Activated naive CD4-positive, alpha-beta T cell treated with anti-CD3 and anti-CD28 coated beads, Interleukin-2, amount 10 ng/mL, durations not matched to agents 7 days and 5 days (primary cell): ENCODE measurements at regions not wholly inside any gene's neighbourhood (a gene's known extent, or its start where the extent isn't known, plus 50 kb on each side); places are given as distances from the start of the nearest gene placed in this dataset.

ENCODE experiments used
- CTCF ChIA-PET: fragments of 350-600 bp; sonication (Branson Sonifier 250); formaldehyde crosslinking; loops from one replicate; lab custom pipeline; 2021; ENCODE audit warnings: antibody characterized with exemption; lab: Charles Lee
- DNase-seq: peaks from one replicate; pipeline ENCODE4 v3.0.0-alpha.2; 2020
- H3K27ac Mint-ChIP-seq: one replicate; pipeline ENCODE4 v1.8.0; 2021; ENCODE audit warnings: mild to moderate bottlenecking, moderate library complexity, mixed read lengths
- H3K27me3 Mint-ChIP-seq: one replicate; pipeline ENCODE4 v1.8.0; 2021; ENCODE audit warnings: mild to moderate bottlenecking, mixed read lengths
- H3K36me3 Mint-ChIP-seq: one replicate; pipeline ENCODE4 v1.8.0; 2021; ENCODE audit warnings: mixed read lengths
- H3K4me1 Mint-ChIP-seq: one replicate; pipeline ENCODE4 v1.8.0; 2021; ENCODE audit warnings: mixed read lengths
- H3K4me3 Mint-ChIP-seq: one replicate; pipeline ENCODE4 v1.8.0; 2021; ENCODE audit warnings: mild to moderate bottlenecking, moderate library complexity, mixed read lengths
- H3K9me3 Mint-ChIP-seq: one replicate; pipeline ENCODE4 v1.8.0; 2021; ENCODE audit warnings: mixed read lengths

- CTCF ChIA-PET = no interaction called here
- no peak overlapping the region for H3K4me3 Mint-ChIP-seq
- H3K27ac Mint-ChIP-seq = no peak overlapping the region
- no peaks in the 10 kb centered on the region for H3K27me3 Mint-ChIP-seq
- peaks cover 47% of the 10 kb centered on the region for H3K4me1 Mint-ChIP-seq
- no peaks in the 10 kb centered on the region for H3K36me3 Mint-ChIP-seq
- DNase-seq = no peak
- H3K9me3 Mint-ChIP-seq = no peaks in the 10 kb centered on the region
Observed at GRCh38 chr14:104388541-104389325, 190.8 kb upstream of the C14orf180 start.

- no peaks in the 10 kb centered on the region for H3K27me3 Mint-ChIP-seq
- CTCF ChIA-PET = no interaction called here
- H3K27ac Mint-ChIP-seq = peak overlapping the region; percentile 81
- no peaks in the 10 kb centered on the region for H3K9me3 Mint-ChIP-seq
- H3K4me3 Mint-ChIP-seq = no peak overlapping the region
- peaks cover 55% of the 10 kb centered on the region for H3K4me1 Mint-ChIP-seq
- peaks cover 2% of the 10 kb centered on the region for H3K36me3 Mint-ChIP-seq
- DNase-seq = peak; percentile 54
Observed at GRCh38 chr14:104389326-104390220, 190.0 kb upstream of the C14orf180 start.

- Mint-ChIP-seq H3K36me3 (peaks cover 2% of the 10 kb centered on the region), H3K4me1 (peaks cover 63% of the 10 kb centered on the region), H3K4me3 (no peak overlapping the region), H3K9me3 (no peaks in the 10 kb centered on the region), H3K27ac (peak overlapping the region; percentile 79), H3K27me3 (no peaks in the 10 kb centered on the region)
- DNase-seq = no peak
- CTCF ChIA-PET = no interaction called here
Observed at GRCh38 chr14:104390221-104390931, 189.2 kb upstream of the C14orf180 start.

GRCh38 chr14:104390941-104391901 lies 188.3 kb upstream of the C14orf180 start:
- H3K4me3 Mint-ChIP-seq = no peak overlapping the region

GRCh38 chr14:104392001-104392395 lies 187.6 kb upstream of the C14orf180 start:
- Mint-ChIP-seq H3K27ac (peak overlapping the region; percentile 88), H3K36me3 (peaks cover 11% of the 10 kb centered on the region), H3K9me3 (peaks cover 4% of the 10 kb centered on the region), H3K4me3 (no peak overlapping the region), H3K27me3 (no peaks in the 10 kb centered on the region), H3K4me1 (peaks cover 74% of the 10 kb centered on the region)
- peak; percentile 44 for DNase-seq
- CTCF ChIA-PET = no interaction called here

More at GRCh38 chr14:104390941-104391901, 188.3 kb upstream of the C14orf180 start:
- H3K4me1 Mint-ChIP-seq = peaks cover 69% of the 10 kb centered on the region
- no peak for DNase-seq
- peaks cover 5% of the 10 kb centered on the region for H3K36me3 Mint-ChIP-seq
- no peaks in the 10 kb centered on the region for H3K27me3 Mint-ChIP-seq
- peak overlapping the region; percentile 88 for H3K27ac Mint-ChIP-seq
- no peaks in the 10 kb centered on the region for H3K9me3 Mint-ChIP-seq
- CTCF ChIA-PET = no interaction called here

GRCh38 chr14:104392396-104393198 lies 187.0 kb upstream of the C14orf180 start:
- peaks cover 74% of the 10 kb centered on the region for H3K4me1 Mint-ChIP-seq
- no peaks in the 10 kb centered on the region for H3K27me3 Mint-ChIP-seq
- DNase-seq = no peak
- H3K36me3 Mint-ChIP-seq = peaks cover 17% of the 10 kb centered on the region
- peak overlapping the region; percentile 88 for H3K27ac Mint-ChIP-seq
- CTCF ChIA-PET = no interaction called here
- peaks cover 10% of the 10 kb centered on the region for H3K9me3 Mint-ChIP-seq
- no peak overlapping the region for H3K4me3 Mint-ChIP-seq

- H3K4me1 Mint-ChIP-seq = peaks cover 71% of the 10 kb centered on the region
- peaks cover 16% of the 10 kb centered on the region for H3K9me3 Mint-ChIP-seq
- CTCF ChIA-PET = no interaction called here
- peak overlapping the region; percentile 96 for H3K27ac Mint-ChIP-seq
- H3K4me3 Mint-ChIP-seq = peak overlapping the region; percentile 69
- no peaks in the 10 kb centered on the region for H3K27me3 Mint-ChIP-seq
- peaks cover 20% of the 10 kb centered on the region for H3K36me3 Mint-ChIP-seq
- no peak for DNase-seq
Observed at GRCh38 chr14:104393199-104393897, 186.2 kb upstream of the C14orf180 start.

GRCh38 chr14:104393898-104394381 lies 185.6 kb upstream of the C14orf180 start:
- Mint-ChIP-seq H3K27me3 (no peaks in the 10 kb centered on the region), H3K4me1 (peaks cover 69% of the 10 kb centered on the region), H3K36me3 (peaks cover 20% of the 10 kb centered on the region), H3K27ac (peak overlapping the region; percentile 96), H3K4me3 (peak overlapping the region; percentile 69), H3K9me3 (peaks cover 18% of the 10 kb centered on the region)
- DNase-seq = peak; percentile 89
- CTCF ChIA-PET = no interaction called here

GRCh38 chr14:104394409-104394851 lies 185.1 kb upstream of the C14orf180 start:
- CTCF ChIA-PET = no interaction called here
- DNase-seq = peak; percentile 37

GRCh38 chr14:104395276-104395675 lies 184.3 kb upstream of the C14orf180 start:
- peak overlapping the region; percentile 33 for H3K27ac Mint-ChIP-seq

More at GRCh38 chr14:104394409-104394851, 185.1 kb upstream of the C14orf180 start:
- peaks cover 22% of the 10 kb centered on the region for H3K36me3 Mint-ChIP-seq
- H3K4me3 Mint-ChIP-seq = peak overlapping the region; percentile 69
- no peaks in the 10 kb centered on the region for H3K27me3 Mint-ChIP-seq
- H3K9me3 Mint-ChIP-seq = peaks cover 22% of the 10 kb centered on the region
- peak overlapping the region; percentile 96 for H3K27ac Mint-ChIP-seq
- H3K4me1 Mint-ChIP-seq = peaks cover 69% of the 10 kb centered on the region

GRCh38 chr14:104395941-104396681 lies 183.5 kb upstream of the C14orf180 start:
- H3K4me3 Mint-ChIP-seq = no peak overlapping the region
- no peaks in the 10 kb centered on the region for H3K27me3 Mint-ChIP-seq
- H3K36me3 Mint-ChIP-seq = peaks cover 22% of the 10 kb centered on the region
- peak overlapping the region; percentile 33 for H3K27ac Mint-ChIP-seq
- no peak for DNase-seq
- H3K9me3 Mint-ChIP-seq = peaks cover 22% of the 10 kb centered on the region
- CTCF ChIA-PET = no interaction called here
- peaks cover 59% of the 10 kb centered on the region for H3K4me1 Mint-ChIP-seq

More at GRCh38 chr14:104395276-104395675, 184.3 kb upstream of the C14orf180 start:
- no peak for DNase-seq
- no peak overlapping the region for H3K4me3 Mint-ChIP-seq
- peaks cover 22% of the 10 kb centered on the region for H3K9me3 Mint-ChIP-seq
- peaks cover 67% of the 10 kb centered on the region for H3K4me1 Mint-ChIP-seq
- CTCF ChIA-PET = no interaction called here
- no peaks in the 10 kb centered on the region for H3K27me3 Mint-ChIP-seq
- H3K36me3 Mint-ChIP-seq = peaks cover 22% of the 10 kb centered on the region
